ENCODE measurements at regions not wholly inside any gene's neighbourhood (a gene's known extent, or its start where the extent isn't known, plus 50 kb on each side); places are given as distances from the start of the nearest gene placed in this dataset.
A peak's percentile ranks its signal among the peaks of the same experiment; 100 is the strongest.

- DNase-seq (ENCODE audit: low read depth), result no peak
Measured at GRCh38 chr13:39233519-39233918, 195.3 kb downstream of the NHLRC3 start.

- no peak for DNase-seq (ENCODE audit: low read depth)
Measured at GRCh38 chr13:39244561-39245230, 206.4 kb downstream of the NHLRC3 start.

GRCh38 chr13:39245688-39246087 is 207.4 kb downstream of the NHLRC3 start:
- DNase-seq (ENCODE audit: low read depth), result no peak

GRCh38 chr13:39249982-39250381 is 211.7 kb downstream of the NHLRC3 start:
- DNase-seq (ENCODE audit: low read depth), result no peak

- DNase-seq (ENCODE audit: low read depth), result no peak
Measured at GRCh38 chr13:39250440-39250839, 212.2 kb downstream of the NHLRC3 start.

GRCh38 chr13:39251340-39251739 is 213.1 kb downstream of the NHLRC3 start:
- no peak for DNase-seq (ENCODE audit: low read depth)

GRCh38 chr13:39253774-39254173 is 215.5 kb downstream of the NHLRC3 start:
- peak; percentile 24 for DNase-seq (ENCODE audit: low read depth)

GRCh38 chr13:39254601-39255000 is 216.3 kb downstream of the NHLRC3 start:
- no peak for DNase-seq (ENCODE audit: low read depth)

- no peak for DNase-seq (ENCODE audit: low read depth)
Measured at GRCh38 chr13:39257642-39258041, 219.4 kb downstream of the NHLRC3 start.

GRCh38 chr13:39259371-39260140 is 221.3 kb downstream of the NHLRC3 start:
- no peak for DNase-seq (ENCODE audit: low read depth)

- peak; percentile 58 for DNase-seq (ENCODE audit: low read depth)
Measured at GRCh38 chr13:39263033-39263432, 224.8 kb downstream of the NHLRC3 start.

- DNase-seq (ENCODE audit: low read depth), result no peak
Measured at GRCh38 chr13:39263531-39263930, 225.3 kb downstream of the NHLRC3 start.

- peak; percentile 43 for DNase-seq (ENCODE audit: low read depth)
Measured at GRCh38 chr13:39266426-39266825, 228.2 kb downstream of the NHLRC3 start.

- DNase-seq (ENCODE audit: low read depth), result no peak
Measured at GRCh38 chr13:39268398-39268797, 230.1 kb downstream of the NHLRC3 start.

- DNase-seq (ENCODE audit: low read depth), result no peak
Measured at GRCh38 chr13:39269004-39269403, 230.7 kb downstream of the NHLRC3 start.

GRCh38 chr13:39269411-39269810 is 231.2 kb downstream of the NHLRC3 start:
- no peak for DNase-seq (ENCODE audit: low read depth)

- no peak for DNase-seq (ENCODE audit: low read depth)
Measured at GRCh38 chr13:39272994-39273393, 234.7 kb downstream of the NHLRC3 start.

GRCh38 chr13:39273953-39274738 is 235.9 kb downstream of the NHLRC3 start:
- DNase-seq (ENCODE audit: low read depth), result peak; percentile 12

GRCh38 chr13:39274739-39275325 is 236.6 kb downstream of the NHLRC3 start:
- no peak for DNase-seq (ENCODE audit: low read depth)

GRCh38 chr13:39279077-39279476 is 240.8 kb downstream of the NHLRC3 start:
- DNase-seq (ENCODE audit: low read depth), result no peak

- DNase-seq (ENCODE audit: low read depth), result no peak
Measured at GRCh38 chr13:39281539-39282150, 243.4 kb downstream of the NHLRC3 start.

GRCh38 chr13:39282400-39282972 is 244.2 kb downstream of the NHLRC3 start:
- DNase-seq (ENCODE audit: low read depth), result no peak
